Gastroesophageal sphincter (tissue), 3 donors: ENCODE measurements at regions not wholly inside any gene's neighbourhood (a gene's known extent, or its start where the extent isn't known, plus 50 kb on each side); places are given as distances from the start of the nearest gene placed in this dataset.

ENCODE experiments used
- POLR2A ChIP-seq, 2 donors: fragments of 450-650 bp; IDR thresholded peaks; one replicate each; pipeline ENCODE4 v1.6.1; 2017; ENCODE audit warnings: antibody characterized with exemption in 2 of 2, mild to moderate bottlenecking in 2 of 2, moderate library complexity in 1 of 2
- POLR2AphosphoS5 ChIP-seq: sonication (generic); formaldehyde crosslinking; IDR thresholded peaks from one replicate; pipeline ENCODE4 v1.6.1; 2017; ENCODE audit warnings: antibody characterized with exemption
- TF ChIP-seq, protein P1 (sequence below), 4 experiments: fragments of 200-600 bp in 2 of 4; fragments of 450-650 bp in 2 of 4; sonication (generic) in 1 of 4; IDR thresholded peaks; one replicate each; pipeline ENCODE4 v1.5.1; 2017 to 2019; ENCODE audit warnings: antibody characterized with exemption in 4 of 4, mild to moderate bottlenecking in 2 of 4, moderate library complexity in 2 of 4

DNA sequence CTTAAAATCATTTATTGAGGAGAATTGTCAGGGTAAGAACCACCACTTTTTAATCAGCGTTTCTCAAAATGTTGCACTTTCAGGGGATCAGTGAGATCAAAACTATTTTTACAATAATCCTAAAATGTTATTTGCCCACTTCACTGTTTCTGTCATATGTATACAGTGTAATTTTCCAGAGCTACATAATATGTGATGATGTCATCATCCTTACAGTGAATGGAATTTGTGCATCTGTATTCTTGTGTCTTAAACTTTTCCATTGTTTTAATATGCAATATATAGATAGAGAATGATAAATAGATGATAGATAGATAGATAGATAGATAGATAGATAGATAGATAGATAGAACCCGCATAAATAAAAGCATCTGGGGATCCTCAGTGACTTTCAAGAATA, 518.0 kb downstream of the ADCYAP1 start:
- TF ChIP-seq, protein P1, sequence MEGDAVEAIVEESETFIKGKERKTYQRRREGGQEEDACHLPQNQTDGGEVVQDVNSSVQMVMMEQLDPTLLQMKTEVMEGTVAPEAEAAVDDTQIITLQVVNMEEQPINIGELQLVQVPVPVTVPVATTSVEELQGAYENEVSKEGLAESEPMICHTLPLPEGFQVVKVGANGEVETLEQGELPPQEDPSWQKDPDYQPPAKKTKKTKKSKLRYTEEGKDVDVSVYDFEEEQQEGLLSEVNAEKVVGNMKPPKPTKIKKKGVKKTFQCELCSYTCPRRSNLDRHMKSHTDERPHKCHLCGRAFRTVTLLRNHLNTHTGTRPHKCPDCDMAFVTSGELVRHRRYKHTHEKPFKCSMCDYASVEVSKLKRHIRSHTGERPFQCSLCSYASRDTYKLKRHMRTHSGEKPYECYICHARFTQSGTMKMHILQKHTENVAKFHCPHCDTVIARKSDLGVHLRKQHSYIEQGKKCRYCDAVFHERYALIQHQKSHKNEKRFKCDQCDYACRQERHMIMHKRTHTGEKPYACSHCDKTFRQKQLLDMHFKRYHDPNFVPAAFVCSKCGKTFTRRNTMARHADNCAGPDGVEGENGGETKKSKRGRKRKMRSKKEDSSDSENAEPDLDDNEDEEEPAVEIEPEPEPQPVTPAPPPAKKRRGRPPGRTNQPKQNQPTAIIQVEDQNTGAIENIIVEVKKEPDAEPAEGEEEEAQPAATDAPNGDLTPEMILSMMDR (IDR thresholded peaks at IDR 0.05), result no peak
- TF ChIP-seq POLR2AphosphoS5 (no peak), POLR2A (IDR thresholded peaks at IDR 0.05) (no peak)
